HG02763 (cell line): ENCODE measurements at regions not wholly inside any gene's neighbourhood (a gene's known extent, or its start where the extent isn't known, plus 50 kb on each side); places are given as distances from the start of the nearest gene placed in this dataset.

Experiments used
- ATAC-seq: cut with Tn5 transposase; IDR thresholded peaks from one replicate; pipeline ENCODE4 v1.9.1; 2021; ENCODE audit warnings: mild to moderate bottlenecking, moderate library complexity; ENCODE audit not compliant: unreplicated experiment

DNA sequence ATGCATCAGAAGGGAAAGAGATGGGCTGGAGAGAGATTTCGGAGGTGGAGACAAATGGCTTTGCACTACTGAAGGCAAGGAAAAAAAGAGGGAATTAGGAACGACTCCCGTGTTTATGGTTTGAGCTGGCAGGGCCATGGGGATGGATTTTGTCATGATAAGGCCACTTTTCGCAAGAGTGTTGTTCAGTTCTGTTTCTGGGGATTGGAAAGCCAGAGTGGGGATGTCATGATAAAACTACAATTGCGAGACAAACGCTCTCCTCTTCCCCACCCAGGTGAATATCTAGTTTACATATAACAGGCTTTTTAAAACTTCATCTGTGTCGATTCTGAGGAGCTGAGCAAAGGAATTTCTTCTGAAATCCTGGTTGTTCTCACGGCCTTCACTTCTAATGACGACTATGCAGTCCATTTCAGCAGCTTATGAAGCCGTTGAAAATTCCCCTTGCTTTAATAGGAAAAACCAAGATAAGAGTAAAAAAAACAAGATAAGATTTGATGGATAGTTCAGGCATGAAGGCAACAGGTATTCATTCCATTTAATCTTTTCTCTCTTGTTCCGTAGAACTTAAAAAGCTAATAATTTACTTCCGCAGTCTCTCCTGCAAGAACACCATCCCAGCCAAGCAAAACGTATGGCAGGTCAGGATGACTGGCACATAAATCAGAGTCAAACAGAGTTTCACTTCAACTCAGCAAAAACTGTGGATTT is 245.6 kb upstream of the PITRM1 start:
- ATAC-seq, result no peak

DNA sequence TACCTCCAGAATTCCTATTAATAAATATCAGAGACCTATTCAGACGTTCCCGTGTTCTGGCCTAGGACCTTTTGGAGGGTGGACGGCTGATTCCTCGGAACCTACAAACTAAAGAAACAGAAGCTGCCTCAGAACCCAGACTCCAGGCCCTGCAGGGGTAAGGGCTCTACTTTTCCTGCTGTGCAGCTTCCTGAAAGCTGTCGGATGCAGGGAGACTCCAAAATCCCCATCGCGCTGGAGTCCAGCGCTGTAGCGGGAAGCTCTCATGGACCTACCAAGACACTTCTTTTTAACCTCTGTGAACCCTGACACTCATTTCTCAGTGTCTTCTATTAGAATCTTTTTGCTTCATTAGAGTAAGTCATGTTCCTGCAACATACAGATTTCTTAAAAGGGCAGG is 244.5 kb upstream of the PITRM1 start:
- no peak for ATAC-seq

DNA sequence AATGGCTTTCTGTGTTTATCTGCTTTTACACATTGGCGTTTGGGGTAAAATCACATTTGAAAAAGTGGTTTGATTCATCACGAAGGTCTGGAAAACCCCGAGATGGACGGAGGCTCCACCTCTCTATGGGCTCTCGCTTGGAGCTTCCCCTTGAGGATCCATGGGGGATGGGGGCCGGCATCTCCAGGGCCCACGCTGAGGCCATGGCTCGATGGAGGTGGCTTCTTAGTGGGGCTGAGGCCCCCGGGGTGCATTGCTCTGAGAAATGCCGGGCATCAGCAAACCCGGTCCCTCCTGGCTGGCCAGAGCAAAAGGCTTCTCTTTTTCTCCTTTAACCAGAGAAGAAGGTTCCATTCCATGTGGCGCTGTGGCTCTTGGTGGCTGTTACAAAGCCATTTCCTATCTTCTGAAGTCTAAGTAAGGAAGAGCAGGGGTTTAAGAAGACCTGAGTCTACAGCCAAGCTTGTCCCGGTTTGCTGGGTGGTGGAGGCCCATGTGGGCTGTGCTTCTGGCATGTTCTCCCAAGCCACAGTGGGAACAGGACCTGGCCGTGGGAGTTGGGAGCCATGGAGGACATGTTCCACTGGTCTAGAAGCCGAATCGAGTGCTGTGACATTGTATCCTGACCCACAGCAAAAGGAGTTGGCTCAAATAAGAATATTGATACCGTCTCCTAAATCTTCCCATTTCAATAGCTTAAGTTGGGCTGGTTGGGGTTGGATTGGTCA is 243.5 kb upstream of the PITRM1 start:
- ATAC-seq, result no peak

GRCh38 chr10:3415038-3415736 is 242.6 kb upstream of the PITRM1 start:
- no peak for ATAC-seq

DNA sequence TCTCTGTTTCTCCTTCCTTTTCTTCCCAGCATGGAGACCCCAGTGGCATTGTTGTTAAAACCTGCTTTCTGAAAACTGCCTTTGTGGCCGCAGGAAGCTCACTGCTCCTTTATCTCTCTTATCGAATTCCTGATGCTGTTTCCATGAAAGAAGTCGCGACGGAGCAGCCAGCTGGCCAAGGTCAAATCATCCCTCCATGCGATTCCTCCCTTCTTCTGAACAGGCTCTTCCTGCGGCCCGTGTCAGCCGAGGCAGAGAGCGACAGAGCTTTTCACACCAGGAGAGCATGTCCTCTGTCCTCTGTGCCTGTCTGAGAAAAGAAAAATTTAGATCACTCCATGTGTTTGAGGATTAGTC is 242.1 kb upstream of the PITRM1 start:
- no peak for ATAC-seq

GRCh38 chr10:3413937-3414666 is 241.5 kb upstream of the PITRM1 start:
- ATAC-seq, result no peak

- ATAC-seq, result no peak
Observed at GRCh38 chr10:3412646-3413045, 240.1 kb upstream of the PITRM1 start.

DNA sequence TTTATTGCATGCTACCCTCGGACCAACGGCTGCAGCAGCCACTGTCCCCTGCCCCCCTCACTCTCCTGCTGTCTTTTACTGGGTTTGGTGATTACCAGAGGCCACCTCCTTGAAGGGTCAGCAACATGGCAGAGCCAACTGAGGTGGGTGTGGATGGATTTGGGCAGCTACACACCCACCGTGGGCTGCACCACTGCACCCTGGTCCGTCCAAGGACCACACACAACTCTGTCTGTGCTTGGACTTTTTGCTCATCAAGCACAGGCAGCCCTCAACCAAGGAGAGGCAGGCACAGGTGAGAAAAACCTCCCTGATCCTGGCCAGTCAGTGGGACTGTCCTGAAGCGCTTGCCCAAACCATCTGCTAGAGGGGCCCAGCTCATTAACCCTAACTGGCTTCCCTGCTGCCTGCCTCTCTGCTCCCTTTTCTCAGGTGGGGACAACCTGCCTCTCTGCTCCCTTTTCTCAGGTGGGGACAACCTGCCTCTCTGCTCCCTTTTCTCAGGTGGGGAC is 239.5 kb upstream of the PITRM1 start:
- no peak for ATAC-seq

GRCh38 chr10:3411044-3411443 is 238.5 kb upstream of the PITRM1 start:
- ATAC-seq, result no peak

GRCh38 chr10:3409928-3410327 is 237.3 kb upstream of the PITRM1 start:
- ATAC-seq, result no peak

DNA sequence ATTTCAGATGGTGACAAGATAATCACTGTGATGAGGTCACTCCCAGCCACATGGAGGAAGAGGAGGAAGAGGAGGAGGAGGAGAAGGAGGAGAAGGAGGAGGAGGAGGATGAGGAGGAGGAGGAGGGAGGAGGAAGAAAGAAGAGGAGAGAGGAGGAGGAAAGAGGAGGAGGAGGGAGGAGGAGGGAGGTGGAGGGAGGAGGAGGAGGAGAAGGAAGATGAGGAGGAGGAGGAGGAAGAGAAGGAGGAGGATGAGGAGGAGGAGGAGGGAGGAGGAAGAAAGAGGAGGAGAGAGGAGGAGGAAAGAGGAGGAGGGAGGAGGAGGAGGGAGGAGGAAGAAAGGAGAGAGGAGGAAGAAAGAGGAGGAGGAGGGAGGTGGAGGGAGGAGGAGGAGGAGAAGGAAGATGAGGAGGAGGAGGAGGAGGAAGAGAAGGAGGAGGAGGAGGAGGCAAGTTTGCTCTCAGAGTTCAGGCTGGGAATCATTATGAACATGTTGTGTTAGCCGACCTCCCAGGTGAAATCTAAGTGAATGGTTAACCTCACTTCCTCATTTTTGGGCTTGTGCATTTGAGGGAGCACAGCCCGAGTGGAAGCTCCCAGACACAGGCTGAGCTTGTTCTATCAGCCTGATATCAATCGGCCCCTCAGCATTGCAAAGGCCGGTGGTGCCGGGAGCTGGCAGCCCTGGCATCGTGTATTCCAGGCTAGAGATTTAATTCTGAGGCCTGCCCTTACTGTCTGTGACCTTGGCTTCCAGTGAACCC is 236.2 kb upstream of the PITRM1 start:
- ATAC-seq, result no peak

DNA sequence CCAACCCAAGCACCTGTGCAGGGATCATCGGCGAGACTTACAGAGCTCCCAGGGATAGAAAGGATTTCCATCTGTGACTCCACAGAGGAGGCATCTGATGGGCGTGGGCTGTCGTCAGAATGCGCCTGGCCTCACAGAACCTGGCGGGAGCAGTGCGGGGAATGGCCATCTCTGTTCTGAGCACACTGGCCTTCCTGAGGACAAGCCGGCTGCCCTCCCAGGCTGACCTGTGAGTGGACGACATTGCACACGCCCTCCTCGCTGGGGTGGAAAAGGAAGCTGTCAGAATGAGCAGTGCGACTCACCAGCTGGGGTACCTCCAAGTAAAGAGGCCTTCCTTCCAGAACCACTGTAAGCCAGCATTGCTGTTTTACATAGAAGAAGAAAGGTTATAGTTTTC is 234.6 kb upstream of the PITRM1 start:
- ATAC-seq, result no peak

DNA sequence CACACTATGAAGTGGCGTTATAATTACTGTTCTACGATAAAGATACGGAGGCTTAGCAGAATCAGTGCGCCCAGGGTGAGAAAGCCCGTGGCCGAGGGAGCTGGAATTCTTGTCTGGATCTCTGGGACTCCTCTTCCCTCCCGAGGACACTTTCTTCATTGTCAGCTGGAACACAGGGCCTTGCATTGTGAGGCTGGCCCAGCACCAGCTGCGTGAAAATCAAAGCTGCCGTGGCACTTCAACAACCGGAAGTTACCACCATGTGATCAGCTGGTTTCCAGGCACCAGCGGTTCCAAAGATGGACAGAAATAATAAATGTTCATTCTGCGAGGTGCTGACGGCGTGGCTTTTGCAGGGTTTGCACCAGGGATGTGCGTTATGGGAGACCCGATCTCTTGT is 234.0 kb upstream of the PITRM1 start:
- ATAC-seq, result no peak

GRCh38 chr10:3404381-3404780 is 231.8 kb upstream of the PITRM1 start:
- no peak for ATAC-seq

- ATAC-seq, result no peak
Observed at GRCh38 chr10:3402187-3402751, 229.7 kb upstream of the PITRM1 start.

- no peak for ATAC-seq
Observed at GRCh38 chr10:3401491-3401938, 228.9 kb upstream of the PITRM1 start.

GRCh38 chr10:3400348-3400747 is 227.8 kb upstream of the PITRM1 start:
- no peak for ATAC-seq

- ATAC-seq, result no peak
Observed at GRCh38 chr10:3399756-3400155, 227.2 kb upstream of the PITRM1 start.

DNA sequence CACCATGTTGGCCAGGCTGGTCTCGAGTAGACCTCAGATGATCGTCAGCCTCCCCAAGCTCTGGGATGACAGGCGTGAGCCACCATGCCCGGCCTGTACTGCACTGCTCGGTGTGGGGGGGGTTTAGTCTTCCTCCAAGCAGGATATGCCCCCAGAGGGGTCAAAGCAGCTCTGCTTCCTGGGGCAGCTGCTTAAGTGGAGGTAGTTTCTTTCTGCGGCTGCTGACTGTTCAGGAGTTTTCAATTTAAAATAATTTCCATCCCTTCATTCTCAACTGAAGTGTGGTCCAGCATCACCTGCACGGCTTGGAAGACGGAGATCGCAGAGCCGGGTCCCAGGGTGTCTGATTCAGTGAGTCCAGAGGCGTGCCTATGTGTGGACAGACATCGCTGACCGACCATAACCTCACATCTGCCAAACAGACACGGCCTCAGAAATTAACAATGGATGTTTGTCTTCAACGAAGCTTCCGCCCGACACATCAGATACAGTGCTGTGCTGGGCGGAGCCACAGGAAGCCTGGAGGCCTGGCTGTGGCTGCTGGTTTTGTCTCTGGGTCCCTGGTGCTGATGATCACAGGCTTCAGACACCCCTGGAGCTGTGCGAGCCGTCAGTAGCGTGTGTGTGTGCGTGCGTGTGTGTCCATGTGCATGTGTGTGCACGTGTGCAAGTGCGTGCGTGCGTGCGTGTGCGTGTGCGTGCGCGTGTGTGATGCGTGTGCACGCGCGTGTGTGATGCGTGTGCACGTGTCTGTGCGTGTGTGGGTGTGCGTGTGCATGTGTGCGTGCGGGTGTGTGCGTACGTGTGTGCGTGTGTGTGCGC is 226.5 kb upstream of the PITRM1 start:
- ATAC-seq, result no peak
